ENCODE measurements at regions not wholly inside any gene's neighbourhood (a gene's known extent, or its start where the extent isn't known, plus 50 kb on each side); places are given as distances from the start of the nearest gene placed in this dataset.

DNA sequence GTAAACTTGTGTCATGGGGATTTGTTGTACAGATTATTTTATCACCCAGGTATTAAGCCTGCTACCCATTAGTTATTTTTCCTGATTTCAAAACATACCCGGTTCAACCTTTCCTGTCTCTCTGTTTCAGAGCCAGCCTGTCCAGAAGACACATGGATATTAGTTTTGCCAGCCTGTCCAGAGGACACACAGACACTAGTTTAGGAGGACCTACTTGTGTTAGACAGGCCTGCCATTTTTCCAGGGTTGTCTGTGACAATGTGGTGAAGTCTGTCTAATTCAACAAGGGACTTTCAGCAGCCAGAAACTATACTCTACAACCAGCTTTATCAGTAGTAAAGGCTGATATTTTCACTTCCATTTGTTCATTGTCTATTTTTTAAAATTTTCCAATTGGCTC lies 56.1 kb upstream of the DCC start:
- H3K9me3 ChIP-seq (ENCODE audit: control insufficient read depth in 1 of 2, insufficient read depth in 1 of 2, low read depth in 1 of 2, low read length in 2 of 2) = peaks cover 0 to 26% of the 10 kb centered on the region in 2 experiments; a peak in 2 of 4 replicates
- H3K9ac ChIP-seq (ENCODE audit: low read length) = no peak overlapping the region
- ChIA-PET POLR2A (no interaction called here), CTCF (no interaction called here), RAD21 (ENCODE audit: low non-redundant PET in 1 of 2, low total read pairs in 2 of 2, uncharacterized antibody in 2 of 2, unreplicated experiment in 2 of 2) (no interaction called here)
- TF ChIP-seq ZFX (IDR thresholded peaks at IDR 0.05) = no peak
- no peak for TF ChIP-seq CBX3 (IDR thresholded peaks at IDR 0.05; ENCODE audit: low read depth)
- TF ChIP-seq YY1 (IDR thresholded peaks at IDR 0.05; ENCODE audit: extremely low read depth, insufficient replicate concordance, low read depth, low read length) = no peak
- no peak for TF ChIP-seq RAD21 (IDR thresholded peaks at IDR 0.05; ENCODE audit: low read depth)
- no peak for TF ChIP-seq FOSL1 (IDR thresholded peaks at IDR 0.05; ENCODE audit: low read depth)
- TF ChIP-seq EZH2 (IDR thresholded peaks at IDR 0.05) = no peak
- TF ChIP-seq, protein P1, sequence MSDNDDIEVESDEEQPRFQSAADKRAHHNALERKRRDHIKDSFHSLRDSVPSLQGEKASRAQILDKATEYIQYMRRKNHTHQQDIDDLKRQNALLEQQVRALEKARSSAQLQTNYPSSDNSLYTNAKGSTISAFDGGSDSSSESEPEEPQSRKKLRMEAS (IDR thresholded peaks at IDR 0.05) = no peak
- TF ChIP-seq ZNF274 (IDR thresholded peaks at IDR 0.05; ENCODE audit: low read depth, low read length) = no peak
- TF ChIP-seq EGR1 (IDR thresholded peaks at IDR 0.05; ENCODE audit: low read depth) = no peak
- TF ChIP-seq, protein P2, sequence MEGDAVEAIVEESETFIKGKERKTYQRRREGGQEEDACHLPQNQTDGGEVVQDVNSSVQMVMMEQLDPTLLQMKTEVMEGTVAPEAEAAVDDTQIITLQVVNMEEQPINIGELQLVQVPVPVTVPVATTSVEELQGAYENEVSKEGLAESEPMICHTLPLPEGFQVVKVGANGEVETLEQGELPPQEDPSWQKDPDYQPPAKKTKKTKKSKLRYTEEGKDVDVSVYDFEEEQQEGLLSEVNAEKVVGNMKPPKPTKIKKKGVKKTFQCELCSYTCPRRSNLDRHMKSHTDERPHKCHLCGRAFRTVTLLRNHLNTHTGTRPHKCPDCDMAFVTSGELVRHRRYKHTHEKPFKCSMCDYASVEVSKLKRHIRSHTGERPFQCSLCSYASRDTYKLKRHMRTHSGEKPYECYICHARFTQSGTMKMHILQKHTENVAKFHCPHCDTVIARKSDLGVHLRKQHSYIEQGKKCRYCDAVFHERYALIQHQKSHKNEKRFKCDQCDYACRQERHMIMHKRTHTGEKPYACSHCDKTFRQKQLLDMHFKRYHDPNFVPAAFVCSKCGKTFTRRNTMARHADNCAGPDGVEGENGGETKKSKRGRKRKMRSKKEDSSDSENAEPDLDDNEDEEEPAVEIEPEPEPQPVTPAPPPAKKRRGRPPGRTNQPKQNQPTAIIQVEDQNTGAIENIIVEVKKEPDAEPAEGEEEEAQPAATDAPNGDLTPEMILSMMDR (IDR thresholded peaks at IDR 0.05 in 2 of 3, conservative IDR thresholded peaks at IDR 0.05 in 1 of 3; ENCODE audit: borderline replicate concordance in 1 of 3, insufficient read depth in 1 of 3, low read depth in 2 of 3, low read length in 2 of 3) = no peak
- no peak for TF ChIP-seq EZH2phosphoT487 (IDR thresholded peaks at IDR 0.05; ENCODE audit: borderline replicate concordance)
- TF ChIP-seq JUND (IDR thresholded peaks at IDR 0.05) = no peak
- TF ChIP-seq SP1 (IDR thresholded peaks at IDR 0.05; ENCODE audit: low read depth) = no peak
- no peak for TF ChIP-seq ELF1 (IDR thresholded peaks at IDR 0.05; ENCODE audit: borderline replicate concordance, low read depth)
- TF ChIP-seq POLR2AphosphoS5 (IDR thresholded peaks at IDR 0.05; ENCODE audit: low read depth, low read length) = no peak
- ATAC-seq (no peak), DNase-seq (ENCODE audit: low read depth, low spot score) (no peak)
- no peak overlapping the region for H3K27ac ChIP-seq (ENCODE audit: low read depth, low read length)
- H3K36me3 ChIP-seq (ENCODE audit: control insufficient read depth in 1 of 2, insufficient read depth in 2 of 2, low read length in 2 of 2) = no peaks in the 10 kb centered on the region
- H3K4me2 ChIP-seq (ENCODE audit: low read length) = no peak overlapping the region
- H4K20me1 ChIP-seq (ENCODE audit: insufficient read depth) = no peaks in the 10 kb centered on the region
- no peak overlapping the region for H3K4me3 ChIP-seq (replicated peaks in 1 of 2; ENCODE audit: low read depth in 1 of 2, low read length in 2 of 2)
- no peak overlapping the region for H2AFZ ChIP-seq (ENCODE audit: low read depth, low read length, poor library complexity, severe bottlenecking)
- BruUV-seq (replicated peaks) = no TSS peak
- H3K79me2 ChIP-seq (ENCODE audit: insufficient read depth, low read length) = no peaks in the 10 kb centered on the region
- H3K9me2 ChIP-seq (ENCODE audit: insufficient read depth) = no peaks in the 10 kb centered on the region
- H3K4me1 ChIP-seq (ENCODE audit: control insufficient read depth in 1 of 2, insufficient read depth in 2 of 2, low read length in 2 of 2) = no peaks in the 10 kb centered on the region
- no peaks in the 10 kb centered on the region for H3K27me3 ChIP-seq (ENCODE audit: insufficient read depth, low read length)
- intact Hi-C loops (cut with micrococcal nuclease) = no loop called here

Data from HCT116 (cell line).